GM18909 (cell line): ENCODE measurements at regions not wholly inside any gene's neighbourhood (a gene's known extent, or its start where the extent isn't known, plus 50 kb on each side); places are given as distances from the start of the nearest gene placed in this dataset.
"Not testable (repeated sequence)": the region's sequence is repeated elsewhere in the genome, so short reads cannot be mapped to it uniquely, and the experiment has no call there.

Source experiments
- ATAC-seq: cut with Tn5 transposase; IDR thresholded peaks from one replicate; pipeline ENCODE4 v1.9.1; 2021; ENCODE audit warnings: mild to moderate bottlenecking; ENCODE audit not compliant: unreplicated experiment, poor library complexity

DNA sequence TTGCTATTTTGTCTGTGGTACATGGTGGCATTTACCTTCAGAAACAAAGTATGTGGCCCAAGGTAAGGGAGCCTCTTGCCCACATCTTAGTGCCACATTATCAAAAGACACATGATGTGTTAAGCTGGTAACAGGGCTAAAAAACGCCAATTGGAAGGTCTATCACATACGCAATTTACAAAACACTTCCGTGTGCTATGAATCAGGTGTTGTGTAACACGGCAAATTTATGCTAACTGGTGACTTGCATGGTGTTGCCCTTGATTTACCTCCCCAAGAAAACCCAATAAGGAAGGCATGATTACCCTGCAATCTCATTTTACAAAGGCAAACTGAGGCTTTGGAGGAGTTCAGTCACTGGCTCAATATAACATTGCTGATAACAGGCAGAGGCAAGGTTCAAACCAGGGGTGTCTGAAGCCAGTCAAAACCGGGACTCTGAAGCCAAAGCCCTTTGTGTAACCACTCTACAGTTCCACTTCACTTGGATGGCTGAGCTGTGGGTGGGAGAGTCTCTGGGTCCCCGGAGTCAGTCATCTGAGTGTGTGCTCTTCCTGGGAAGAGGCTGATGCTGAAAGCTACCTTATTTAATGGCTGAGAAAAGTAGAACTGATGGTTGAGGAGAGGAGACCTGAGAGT is 103.9 kb upstream of the BCL6 start:
- no peak for ATAC-seq

DNA sequence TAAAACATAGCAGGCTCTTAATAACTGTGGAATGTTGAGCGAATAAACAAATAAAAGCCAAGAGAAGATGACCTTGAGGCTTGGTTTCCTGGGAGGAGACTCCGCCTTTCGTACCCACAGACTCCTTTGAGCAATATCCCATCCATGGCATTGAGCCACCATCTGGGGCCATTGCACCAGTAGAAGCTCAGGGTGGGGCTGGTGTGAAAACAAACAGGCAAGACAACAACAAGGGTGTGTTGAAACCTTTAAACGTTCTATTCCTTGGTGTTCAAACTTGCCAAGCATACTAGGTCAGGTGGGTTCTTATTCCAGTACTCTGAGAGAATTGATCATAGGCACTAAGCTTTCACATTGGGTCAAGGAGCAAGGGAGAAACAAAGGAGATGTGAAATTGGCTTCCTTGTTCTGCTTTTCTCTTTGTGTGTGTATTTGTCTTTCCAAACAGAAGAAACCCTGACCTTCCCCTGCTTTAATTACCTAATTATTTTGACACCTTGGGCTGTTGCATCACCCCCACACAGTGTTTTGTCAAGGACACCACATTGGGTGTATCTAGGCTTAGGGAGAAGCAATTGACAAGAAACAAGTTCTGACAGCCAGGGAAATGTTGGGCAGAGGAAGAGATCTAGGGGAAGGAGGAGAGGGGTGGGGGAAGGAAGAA is 105.1 kb upstream of the BCL6 start:
- ATAC-seq, result no peak

DNA sequence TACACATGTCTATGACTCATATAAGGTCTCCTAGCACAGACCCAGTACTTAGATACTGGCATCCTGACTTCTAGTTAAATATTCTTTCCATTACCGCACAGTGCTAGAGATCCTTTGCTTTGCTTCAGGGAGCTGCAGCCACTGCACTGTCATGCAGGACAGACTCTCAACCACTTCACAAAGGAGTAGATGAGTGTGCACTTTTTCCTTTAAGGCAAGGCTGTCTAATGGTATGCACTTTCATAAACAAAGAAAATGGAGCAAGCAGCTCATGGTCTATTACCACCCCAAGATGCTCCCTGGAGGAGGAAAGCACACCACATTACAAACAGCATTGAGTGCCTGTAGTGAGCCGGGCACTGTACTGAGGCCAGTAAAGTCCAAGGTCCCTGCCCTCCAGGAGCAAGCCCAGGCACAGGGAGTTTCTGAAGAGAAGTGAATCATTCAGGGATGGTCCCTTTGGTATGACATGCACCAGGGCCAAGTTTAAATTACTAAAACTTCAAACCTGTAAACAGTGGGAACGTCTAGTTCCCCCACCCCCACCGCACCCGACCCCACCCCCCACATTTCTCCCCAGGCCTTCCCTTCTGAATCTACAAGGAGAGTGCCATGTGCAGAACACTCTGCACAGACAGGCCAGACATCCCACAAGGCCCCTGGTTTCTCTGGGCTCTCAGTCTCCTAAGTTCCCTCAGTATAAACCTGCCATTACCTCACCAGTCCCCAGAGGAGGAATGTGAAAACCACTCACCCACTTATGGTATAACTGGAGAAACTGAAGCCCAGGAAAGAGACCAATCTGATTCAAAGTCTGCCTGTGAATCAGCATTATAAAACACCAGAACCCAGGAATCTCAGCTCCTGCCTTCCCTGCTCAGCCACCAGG is 107.8 kb upstream of the BCL6 start:
- ATAC-seq, result no peak

DNA sequence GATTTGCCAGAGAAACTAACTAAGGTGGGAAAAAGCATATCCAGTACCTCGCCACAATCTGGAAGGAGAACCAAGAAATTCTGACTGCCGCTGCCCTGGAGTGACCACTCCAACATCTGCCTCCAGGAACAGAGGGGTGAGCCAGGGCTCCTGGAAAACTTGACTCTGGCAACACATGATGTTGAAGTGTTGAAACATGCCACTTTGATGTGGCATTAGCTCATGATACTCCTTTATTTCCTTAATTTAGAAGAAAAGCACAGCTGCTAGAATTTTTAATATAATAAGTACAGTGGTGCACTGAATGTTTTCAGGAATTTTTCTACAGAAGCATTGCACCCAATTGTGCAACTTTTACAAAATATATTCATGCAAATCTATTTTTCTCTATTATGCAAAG is 109.9 kb upstream of the BCL6 start:
- no peak for ATAC-seq

DNA sequence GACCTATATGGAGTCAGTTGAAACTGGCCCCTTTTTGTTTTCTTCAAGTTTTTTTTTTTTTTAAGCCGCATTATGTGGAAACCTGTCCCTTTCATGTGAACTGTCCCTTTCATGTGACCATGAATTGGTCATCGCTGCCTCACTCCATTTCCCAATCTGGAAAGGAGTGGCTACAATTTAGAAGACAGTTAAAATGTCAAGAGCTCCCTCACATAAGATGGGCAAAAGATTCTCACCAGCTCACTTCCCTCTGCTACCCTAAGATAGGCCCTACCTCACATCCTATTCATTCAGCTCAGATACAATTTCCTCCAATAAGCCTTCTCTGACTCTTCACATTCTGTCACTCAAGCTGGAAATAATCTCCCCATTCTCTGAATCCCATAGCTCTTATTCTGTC is 111.3 kb upstream of the BCL6 start:
- ATAC-seq, result no peak

DNA sequence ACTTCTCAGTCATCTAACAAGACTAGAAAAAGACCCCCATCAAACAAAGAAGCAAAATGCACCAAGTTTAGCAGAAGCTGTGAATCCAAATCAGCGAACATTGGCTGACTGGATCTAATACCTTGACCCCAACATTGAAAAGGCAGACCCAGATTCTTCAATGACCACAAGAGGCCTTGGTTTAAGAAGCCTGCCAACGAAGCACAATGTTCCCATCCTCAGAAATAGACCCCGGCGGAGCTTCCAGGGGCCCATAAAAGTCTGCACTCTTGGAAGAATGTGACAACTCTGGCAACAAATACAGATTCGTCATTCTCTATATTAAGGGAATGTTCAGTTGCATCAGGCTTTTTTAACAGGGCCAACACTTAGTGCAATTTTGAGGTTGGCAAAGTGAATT is 112.8 kb upstream of the BCL6 start:
- ATAC-seq, result no peak

DNA sequence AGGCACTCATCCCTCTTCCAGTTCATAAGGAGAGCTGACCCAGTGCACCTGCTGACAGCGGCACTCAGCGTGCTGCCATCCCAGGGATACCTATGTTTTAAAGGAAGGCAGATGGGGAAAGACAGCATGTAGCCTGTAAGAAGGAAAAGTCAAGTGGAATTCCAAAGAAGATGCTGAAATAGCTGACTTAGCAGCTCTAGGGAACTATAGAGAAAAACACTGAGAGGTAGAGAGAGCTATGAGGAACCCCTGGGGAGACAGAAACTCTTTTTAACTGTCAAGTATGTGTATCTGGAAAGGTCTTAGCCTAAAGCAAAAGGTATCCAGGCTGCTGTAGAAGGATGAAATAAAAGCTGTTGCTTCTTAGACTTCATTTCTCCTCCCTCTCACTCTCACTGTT is 113.4 kb upstream of the BCL6 start:
- ATAC-seq, result no peak

DNA sequence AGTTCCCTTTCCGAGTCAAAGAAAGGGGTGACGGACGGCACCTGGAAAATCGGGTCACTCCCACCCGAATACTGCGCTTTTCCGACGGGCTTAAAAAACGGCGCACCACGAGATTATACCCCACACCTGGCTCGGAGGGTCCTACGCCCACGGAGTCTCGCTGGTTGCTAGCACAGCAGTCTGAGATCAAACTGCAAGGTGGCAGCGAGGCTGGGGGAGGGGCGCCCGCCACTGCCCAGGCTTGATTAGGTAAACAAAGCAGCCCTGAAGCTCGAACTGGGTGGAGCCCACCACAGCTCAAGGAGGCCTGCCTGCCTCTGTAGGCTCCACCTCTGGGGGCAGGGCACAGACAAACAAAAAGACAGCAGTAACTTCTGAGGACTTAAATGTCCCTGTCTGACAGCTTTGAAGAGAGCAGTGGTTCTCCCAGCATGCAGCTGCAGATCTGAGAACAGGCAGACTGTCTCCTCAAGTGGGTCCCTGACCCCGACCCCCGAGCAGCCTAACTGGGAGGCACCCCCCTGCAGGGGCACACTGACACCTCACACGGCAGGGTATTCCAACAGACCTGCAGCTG is 117.5 kb upstream of the BCL6 start:
- not testable (repeated sequence) for ATAC-seq

DNA sequence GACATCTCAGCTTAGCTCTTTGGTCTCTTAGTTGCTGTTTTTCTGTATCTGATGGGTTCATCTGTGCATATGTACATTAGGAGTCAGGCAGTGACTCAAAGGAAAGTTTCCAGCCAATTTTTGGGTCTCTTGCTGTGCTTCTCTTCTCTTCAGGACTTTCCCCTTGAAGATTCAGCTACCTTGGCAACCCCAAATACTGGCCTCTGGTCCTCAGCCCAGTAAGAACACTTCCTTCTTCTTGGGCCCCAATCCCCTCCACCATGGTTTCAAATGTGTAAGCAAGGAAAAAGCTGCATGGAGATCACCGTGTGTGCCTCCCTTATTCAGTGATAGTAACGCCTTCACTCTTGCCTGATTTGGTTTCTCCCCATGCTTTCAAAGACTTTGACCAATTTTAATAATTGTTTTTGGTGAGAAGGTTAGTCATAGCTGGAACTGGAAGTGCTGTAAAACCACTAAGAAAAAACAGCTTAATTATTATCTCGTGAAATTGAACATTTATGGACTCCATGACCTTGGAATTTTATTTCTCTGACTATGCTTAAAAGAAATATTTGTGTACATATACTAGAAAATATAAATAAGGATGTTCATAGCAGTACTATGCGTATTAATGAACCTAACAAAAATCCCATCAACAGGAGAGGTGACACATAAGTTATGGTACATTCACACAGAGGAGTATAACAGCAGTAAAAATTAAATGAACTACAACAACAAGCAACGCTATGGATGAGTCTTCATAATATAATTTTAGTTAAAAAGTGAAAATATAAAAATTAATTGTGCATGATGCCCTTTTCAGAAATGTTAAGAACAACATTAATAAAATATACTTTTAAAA is 125.3 kb upstream of the BCL6 start:
- ATAC-seq, result no peak

DNA sequence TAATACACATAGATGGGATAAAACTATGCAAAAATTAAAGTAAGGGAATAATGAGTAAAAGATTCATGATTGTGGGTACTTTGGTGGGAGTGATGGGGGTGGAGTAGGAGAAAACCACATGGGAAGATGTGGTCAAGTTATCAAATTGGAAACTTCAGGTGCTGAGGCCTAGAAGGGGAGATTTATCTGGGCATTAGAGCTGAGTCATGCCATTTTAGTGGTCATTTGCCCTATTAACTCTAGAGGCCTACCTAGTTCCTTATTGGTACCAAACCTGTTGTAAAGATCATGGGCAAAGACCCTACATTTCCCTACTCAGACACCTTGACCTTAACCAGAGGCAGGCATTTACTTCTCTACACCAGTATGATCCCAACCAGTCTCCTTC is 125.9 kb upstream of the BCL6 start:
- ATAC-seq, result no peak

DNA sequence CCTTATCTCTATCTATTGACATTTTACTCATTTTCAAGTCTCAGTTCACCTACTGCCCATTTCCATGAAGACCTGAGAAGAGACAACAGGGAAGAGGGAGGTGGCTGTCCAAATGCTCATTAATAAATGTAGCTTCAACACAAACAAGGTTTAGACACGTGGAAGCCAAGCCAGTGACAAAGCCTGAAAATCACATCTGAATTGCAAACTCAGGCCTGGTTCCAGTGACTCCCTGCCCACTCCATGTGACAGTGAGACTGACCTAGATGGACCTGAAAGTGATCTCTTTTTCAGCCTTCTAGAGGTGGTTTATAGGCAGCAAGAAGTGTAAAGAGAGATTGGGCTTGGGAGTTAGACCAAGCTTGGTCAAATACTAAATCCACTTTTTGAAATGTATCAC is 126.6 kb upstream of the BCL6 start:
- no peak for ATAC-seq

DNA sequence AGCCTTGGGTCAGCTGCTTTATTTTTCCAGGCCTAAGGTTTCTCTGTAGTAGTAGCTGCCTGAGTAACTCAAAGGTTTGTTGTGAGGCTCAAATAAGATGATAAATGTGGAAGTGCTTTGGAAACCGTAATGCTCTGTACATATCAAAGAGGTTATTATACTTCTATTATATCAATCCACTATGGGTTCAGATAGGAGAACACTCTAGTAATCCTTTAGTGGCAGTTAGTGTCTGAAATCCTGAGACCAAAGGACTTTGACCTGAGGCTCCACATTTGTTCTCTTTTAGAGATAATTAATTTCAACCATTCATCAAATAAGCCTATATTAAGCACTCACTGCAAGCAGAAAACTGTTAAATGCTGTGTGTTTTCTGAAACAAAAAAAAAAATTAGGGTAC is 128.6 kb upstream of the BCL6 start:
- ATAC-seq, result no peak

DNA sequence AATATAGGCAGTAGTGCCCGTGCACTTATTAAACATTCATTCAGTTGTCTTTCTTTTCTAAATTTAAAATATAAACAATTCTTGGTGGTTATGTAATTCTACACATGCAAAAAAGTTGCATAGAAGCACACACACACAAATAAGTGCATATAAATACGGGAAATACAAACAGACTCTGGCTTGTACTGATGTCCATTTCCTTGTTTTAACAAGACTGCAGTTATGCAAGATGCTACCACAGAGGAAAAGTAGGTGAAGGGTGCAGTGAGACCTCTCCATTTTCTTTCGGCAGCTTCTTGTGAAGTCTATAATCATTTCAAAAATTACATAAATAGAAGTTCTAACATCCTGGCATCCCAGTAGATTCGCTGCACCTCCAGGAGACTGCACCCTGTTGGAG is 130.6 kb upstream of the BCL6 start:
- no peak for ATAC-seq

DNA sequence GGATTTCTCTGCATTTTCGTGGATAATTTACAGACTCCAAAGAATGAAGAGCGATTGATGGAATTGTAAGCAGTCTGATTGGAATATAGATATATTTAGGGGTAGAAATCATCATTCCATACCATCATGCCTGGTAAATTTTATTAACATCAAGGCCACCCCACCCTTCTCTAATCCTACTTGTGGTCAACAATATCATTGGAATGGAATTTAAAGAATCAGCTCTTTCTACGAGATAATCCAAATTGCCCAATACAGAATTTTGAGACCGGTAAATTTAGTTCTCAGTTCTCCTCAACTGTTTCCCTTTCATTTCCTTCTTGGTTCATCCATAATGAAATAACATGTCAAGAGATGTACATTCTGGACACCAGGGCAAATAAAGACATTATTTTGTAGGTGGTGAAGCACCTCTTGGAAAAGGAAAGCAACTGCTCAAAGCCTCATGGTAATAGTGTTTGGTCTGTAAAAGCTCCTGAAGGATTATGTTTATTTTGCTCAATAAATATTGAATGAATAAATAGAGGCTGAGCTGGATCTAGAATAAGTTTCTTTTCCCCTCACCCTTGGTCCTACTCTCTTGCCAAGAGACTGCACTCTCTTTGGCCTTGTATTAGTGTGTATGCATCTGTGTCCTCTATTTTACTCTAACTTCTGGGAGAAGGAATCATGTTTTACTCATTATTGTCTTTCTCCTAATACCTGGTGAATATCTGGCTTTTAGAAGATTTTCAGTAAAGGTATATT is 133.7 kb upstream of the BCL6 start:
- no peak for ATAC-seq

DNA sequence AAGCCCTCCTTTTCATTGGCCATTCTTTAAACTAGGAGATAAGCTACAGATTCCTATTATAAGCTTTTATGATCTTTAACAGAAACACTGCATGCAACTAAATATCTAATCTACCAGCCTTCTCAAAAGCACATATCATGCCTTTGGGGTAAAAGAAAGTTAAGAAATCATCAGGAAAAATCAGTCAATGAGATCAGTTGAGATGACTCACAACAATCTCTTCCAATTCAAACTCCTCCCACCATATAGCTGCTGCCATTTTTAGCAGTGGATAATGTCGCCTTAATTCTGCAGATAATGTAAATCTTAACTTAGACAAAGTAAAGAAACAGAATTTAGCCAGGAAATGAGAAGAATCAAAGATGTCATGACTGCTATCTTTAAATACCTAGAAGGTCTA is 135.2 kb upstream of the BCL6 start:
- no peak for ATAC-seq

DNA sequence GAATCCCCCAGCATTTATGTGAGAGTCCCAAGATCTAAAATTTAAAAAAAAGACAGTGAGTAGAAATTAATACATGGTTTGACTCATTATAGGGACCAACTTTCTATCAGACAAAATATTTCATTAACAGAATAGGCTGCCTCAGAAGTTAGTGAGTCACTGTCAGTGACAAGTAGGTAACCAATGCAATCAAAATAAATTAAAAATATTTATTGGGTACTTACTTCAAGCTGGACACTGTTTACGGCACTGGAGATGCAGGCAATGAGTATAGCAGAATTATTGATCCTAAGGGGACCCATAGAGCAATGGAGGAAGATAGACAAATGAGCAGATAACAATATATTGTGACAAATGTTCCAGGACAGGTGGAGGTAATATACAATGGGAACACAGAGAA is 135.6 kb upstream of the BCL6 start:
- no peak for ATAC-seq

DNA sequence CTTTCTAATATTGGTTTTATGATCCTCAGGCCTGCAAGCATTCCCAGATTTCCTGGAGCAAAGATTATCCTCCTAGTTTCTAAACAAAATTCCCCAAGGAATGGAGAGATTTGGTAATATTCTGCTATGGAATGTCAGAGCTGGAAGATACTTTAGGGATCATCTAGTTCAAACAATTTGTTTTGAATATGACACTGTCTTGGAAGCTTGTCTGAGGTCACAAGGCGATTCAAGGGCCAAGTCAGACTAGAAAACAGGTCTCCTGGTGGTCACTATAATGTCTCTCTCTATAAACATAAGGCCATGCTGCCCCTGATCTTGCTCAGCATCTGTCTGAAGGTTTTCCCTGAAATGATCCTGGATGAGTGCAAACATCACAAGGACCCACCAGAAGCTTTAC is 143.4 kb upstream of the BCL6 start:
- ATAC-seq, result no peak

DNA sequence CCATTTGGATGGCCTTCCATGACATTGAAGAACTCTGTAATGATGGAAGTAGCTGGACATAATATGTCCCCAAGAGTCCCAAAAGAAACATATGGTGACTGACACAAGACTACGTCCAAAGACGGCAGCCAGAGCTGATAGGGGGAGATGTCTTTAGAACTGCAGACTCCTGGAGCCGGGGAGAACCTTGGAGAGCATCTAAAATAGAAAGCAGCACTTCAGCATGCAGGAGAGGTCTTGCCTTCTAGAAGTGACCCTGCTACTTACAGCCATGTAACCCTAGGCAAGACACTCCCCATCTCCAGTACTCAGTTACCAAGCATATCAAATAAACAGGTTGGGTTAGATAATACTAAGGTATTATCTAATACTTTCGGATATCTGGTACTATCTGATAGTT is 143.8 kb upstream of the BCL6 start:
- ATAC-seq, result no peak

DNA sequence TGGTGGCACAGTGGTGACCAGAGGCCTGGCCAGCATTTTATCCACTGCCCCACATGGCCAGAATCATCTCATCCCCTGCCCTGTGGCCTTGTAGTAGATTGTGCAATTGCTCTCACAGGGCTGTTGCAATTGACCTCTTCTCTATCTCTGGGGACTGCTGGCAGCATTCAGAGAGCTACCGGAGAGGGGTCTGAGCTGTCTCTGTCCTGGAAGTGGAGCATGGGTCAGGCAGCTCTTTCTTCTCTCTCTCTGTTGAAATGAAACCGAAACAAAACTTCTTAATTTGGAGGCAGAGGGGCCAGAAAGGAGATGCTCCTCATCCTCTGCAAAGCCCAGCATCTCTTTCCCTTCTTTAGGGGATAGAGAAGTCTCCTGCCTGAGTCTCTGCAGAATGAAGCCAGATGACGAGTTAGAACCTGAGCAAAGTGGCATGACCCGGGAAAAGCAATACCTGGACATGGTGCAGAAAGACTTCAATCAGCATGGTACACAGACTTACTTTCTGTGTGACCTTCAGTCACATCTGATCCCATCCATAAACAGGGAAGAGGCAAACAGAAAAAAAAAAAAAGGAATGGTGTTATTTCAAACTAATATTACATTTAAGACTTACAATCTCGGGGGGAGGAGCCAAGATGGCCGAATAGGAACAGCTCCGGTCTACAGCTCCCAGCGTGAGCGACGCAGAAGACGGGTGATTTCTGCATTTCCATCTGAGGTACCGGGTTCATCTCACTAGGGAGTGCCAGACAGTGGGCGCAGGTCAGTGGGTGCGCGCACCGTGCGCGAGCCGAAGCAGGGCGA is 144.5 kb upstream of the BCL6 start:
- no peak for ATAC-seq
